ENCODE measurements at regions not wholly inside any gene's neighbourhood (a gene's known extent, or its start where the extent isn't known, plus 50 kb on each side); places are given as distances from the start of the nearest gene placed in this dataset.

- no peak for DNase-seq
- Histone ChIP-seq H3K9me3 (no peaks in the 10 kb centered on the region), H3K27me3 (no peaks in the 10 kb centered on the region), H3K27ac (no peak overlapping the region), H3K4me1 (peaks cover 0 to 12% (median 0%) of the 10 kb centered on the region in 3 donors), H3K4me3 (no peak overlapping the region), H3K36me3 (no peaks in the 10 kb centered on the region)
- TF ChIP-seq POLR2A (IDR thresholded peaks at IDR 0.05) (no peak), CTCF (IDR thresholded peaks at IDR 0.05) (no peak)
- WGBS, 2 donors = 64 to 77% methylated on average over 3 of the region's 3 CpGs
- intact Hi-C loops (cut with DNase I) = no loop called here
These were observed 66.2 kb upstream of the RREB1 start for GRCh38 chr6:7041511-7042026.

- intact Hi-C loops (cut with DNase I) = no loop called here
- 59 to 63% methylated on average over 12 of the region's 12 CpGs for WGBS, 2 donors
- H3K4me3 ChIP-seq = no peak overlapping the region
- H3K4me1 ChIP-seq = peaks cover 0 to 12% (median 0%) of the 10 kb centered on the region in 3 donors
- peak overlapping the region in 2 of 4 donors; percentile 11 to 19 for H3K27ac ChIP-seq
- no peaks in the 10 kb centered on the region for H3K36me3 ChIP-seq
- H3K9me3 ChIP-seq = no peaks in the 10 kb centered on the region
- no peak for DNase-seq
- TF ChIP-seq POLR2A (IDR thresholded peaks at IDR 0.05) = no peak
- TF ChIP-seq CTCF (IDR thresholded peaks at IDR 0.05) = no peak
- no peaks in the 10 kb centered on the region for H3K27me3 ChIP-seq
These were observed 65.6 kb upstream of the RREB1 start for GRCh38 chr6:7042056-7042653.

GRCh38 chr6:7042654-7043545, 64.9 kb upstream of the RREB1 start:
- H3K27ac ChIP-seq = peak overlapping the region in 2 of 4 donors; percentile 11 to 19
- H3K4me3 ChIP-seq = no peak overlapping the region
- TF ChIP-seq POLR2A (IDR thresholded peaks at IDR 0.05) (no peak), CTCF (IDR thresholded peaks at IDR 0.05) (no peak)
- intact Hi-C loops (cut with DNase I) = no loop called here
- 85% methylated on average over 9 to 10 of the region's 11 CpGs for WGBS, 2 donors
- peaks cover 0 to 12% (median 0%) of the 10 kb centered on the region in 3 donors for H3K4me1 ChIP-seq
- no peaks in the 10 kb centered on the region for H3K27me3 ChIP-seq
- no peaks in the 10 kb centered on the region for H3K36me3 ChIP-seq
- no peak for DNase-seq
- H3K9me3 ChIP-seq = no peaks in the 10 kb centered on the region

GRCh38 chr6:7045331-7045730, 62.4 kb upstream of the RREB1 start:
- WGBS, 2 donors = 83 to 86% methylated on average over 4 of the region's 4 CpGs
- intact Hi-C loops (cut with DNase I) = no loop called here
- no peak for DNase-seq
- no peak overlapping the region for H3K4me3 ChIP-seq
- no peak overlapping the region for H3K27ac ChIP-seq
- no peaks in the 10 kb centered on the region for H3K36me3 ChIP-seq
- no peaks in the 10 kb centered on the region for H3K9me3 ChIP-seq
- TF ChIP-seq POLR2A (IDR thresholded peaks at IDR 0.05) (no peak), CTCF (IDR thresholded peaks at IDR 0.05) (no peak)
- no peaks in the 10 kb centered on the region for H3K27me3 ChIP-seq
- H3K4me1 ChIP-seq = peaks cover 0 to 23% (median 0%) of the 10 kb centered on the region in 3 donors

- H3K9me3 ChIP-seq = no peaks in the 10 kb centered on the region
- intact Hi-C loops (cut with DNase I) = no loop called here
- TF ChIP-seq CTCF (IDR thresholded peaks at IDR 0.05) = no peak
- no peak for TF ChIP-seq POLR2A (IDR thresholded peaks at IDR 0.05)
- WGBS, 2 donors = 92 to 93% methylated on average over 1 of the region's 1 CpG
- H3K4me1 ChIP-seq = peaks cover 0 to 28% (median 0%) of the 10 kb centered on the region in 3 donors
- H3K27me3 ChIP-seq = no peaks in the 10 kb centered on the region
- no peak overlapping the region for H3K27ac ChIP-seq
- no peak for DNase-seq
- H3K4me3 ChIP-seq = no peak overlapping the region
- H3K36me3 ChIP-seq = no peaks in the 10 kb centered on the region
These were observed 62.0 kb upstream of the RREB1 start for GRCh38 chr6:7045746-7046145.

Measured in esophagus squamous epithelium (tissue), 5 donors.